SU-DHL-6 (cell line): ENCODE measurements at regions not wholly inside any gene's neighbourhood (a gene's known extent, or its start where the extent isn't known, plus 50 kb on each side); places are given as distances from the start of the nearest gene placed in this dataset.

ENCODE experiments used
- CTCF ChIP-seq: fragments of 200-600 bp; sonication (generic); IDR thresholded peaks from one replicate; pipeline ENCODE4 v1.5.1; 2017; ENCODE audit warnings: antibody characterized with exemption, mild to moderate bottlenecking, low read length, moderate library complexity; ENCODE audit not compliant: insufficient read depth, poor library complexity, severe bottlenecking
- EZH2phosphoT487 ChIP-seq: fragments of 200-600 bp; sonication (generic), shearing (Covaris generic); conservative IDR thresholded peaks from 2 replicates; pipeline ENCODE4 v1.6.1; 2018; ENCODE audit warnings: mild to moderate bottlenecking, antibody characterized with exemption, low read length, moderate library complexity, mixed read lengths

- TF ChIP-seq CTCF = no peak
- no peak for TF ChIP-seq EZH2phosphoT487
Observed at GRCh38 chr4:159551281-159551680, 448.4 kb downstream of the RAPGEF2 start.
